ENCODE measurements at regions not wholly inside any gene's neighbourhood (a gene's known extent, or its start where the extent isn't known, plus 50 kb on each side); places are given as distances from the start of the nearest gene placed in this dataset.
"Not testable (repeated sequence)": the region's sequence is repeated elsewhere in the genome, so short reads cannot be mapped to it uniquely, and the experiment has no call there.

DNA sequence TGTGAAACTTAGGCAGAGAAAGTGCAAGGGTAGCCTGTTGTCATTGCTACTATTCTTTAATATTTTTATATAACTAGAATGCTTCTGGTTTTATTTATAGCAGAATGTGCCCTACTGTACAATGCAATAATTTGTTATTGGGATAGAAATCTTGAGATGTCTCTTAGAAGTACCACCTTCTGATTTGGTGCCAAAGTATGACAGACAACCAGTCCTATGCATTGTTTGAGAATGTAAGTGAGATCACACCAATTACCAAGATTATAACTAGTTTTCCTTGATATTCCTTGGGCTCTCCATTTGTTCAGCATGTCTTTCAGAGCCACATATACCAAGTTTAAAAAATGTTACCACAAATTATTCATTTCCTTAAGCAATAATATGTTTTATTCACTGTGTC is 399.7 kb downstream of the CPS1 start:
- no peak for DNase-seq (ENCODE audit: low read depth)

DNA sequence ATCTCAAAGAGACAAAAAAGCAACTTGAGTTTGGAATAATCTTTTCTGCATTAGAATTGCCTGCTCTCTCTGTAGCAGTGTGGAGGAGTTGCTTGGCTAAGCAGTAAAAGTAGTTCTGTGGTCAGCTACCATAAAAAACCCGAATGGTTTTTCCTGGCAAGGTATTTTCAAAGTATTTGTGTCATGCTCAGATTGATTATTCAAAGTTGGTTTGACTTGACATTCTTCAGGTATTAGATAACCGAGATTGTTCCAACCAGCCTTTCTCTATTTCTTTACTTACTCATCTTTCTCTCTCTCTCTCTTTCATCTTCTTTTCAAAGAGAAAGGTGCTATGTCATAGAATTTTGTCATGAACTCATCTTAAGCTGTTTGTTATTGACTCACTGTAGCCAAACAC is 404.9 kb downstream of the CPS1 start:
- DNase-seq (ENCODE audit: low read depth) = no peak

DNA sequence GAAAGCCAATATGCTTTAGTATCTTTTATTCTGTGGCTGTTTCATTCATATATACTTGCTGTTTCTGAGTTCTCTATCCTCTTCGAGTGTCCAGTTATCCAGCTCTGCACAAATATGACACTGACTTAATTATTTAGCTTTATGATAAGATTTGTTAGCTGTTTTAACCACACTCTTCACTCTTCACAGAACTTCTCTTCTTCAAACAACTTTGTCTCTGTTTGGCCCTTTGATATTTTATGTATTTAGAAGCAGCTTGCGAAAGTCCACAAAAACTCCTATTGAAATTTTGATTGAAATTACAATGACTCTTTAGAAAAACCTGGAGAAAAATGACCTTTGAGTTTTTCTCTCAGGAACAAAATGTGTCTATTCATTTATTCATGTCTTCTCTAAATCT is 407.0 kb downstream of the CPS1 start:
- no peak for DNase-seq (ENCODE audit: low read depth)

DNA sequence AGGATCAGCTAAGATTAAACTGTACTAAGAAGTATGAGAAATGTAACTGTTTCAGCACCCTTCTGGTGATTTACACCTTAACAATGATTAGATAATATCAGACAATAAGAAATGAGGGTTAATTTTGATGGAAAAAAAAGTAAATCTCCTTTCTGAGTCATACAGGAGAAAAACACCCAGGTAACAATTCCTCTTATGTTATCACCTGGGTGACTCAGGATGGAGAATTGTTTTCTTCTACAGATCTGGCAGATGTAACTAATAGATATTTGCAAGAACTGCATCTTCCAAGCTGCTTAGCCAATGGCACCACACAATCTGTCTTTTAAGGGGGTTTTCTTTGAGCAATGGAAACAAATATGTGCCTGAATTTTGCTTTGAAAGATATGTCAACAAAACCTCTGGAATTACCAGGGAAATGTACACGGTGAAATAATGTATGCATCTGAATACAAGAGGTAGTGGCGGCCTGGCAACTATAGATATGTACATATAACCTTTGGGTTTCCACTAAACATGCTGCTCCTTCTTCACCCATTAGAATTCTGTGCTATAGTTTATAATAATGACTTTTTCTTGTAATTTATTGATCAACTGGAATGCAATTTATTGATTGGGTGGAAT is 407.9 kb downstream of the CPS1 start:
- DNase-seq (ENCODE audit: low read depth) = no peak

GRCh38 chr2:210965472-210965871 is 409.1 kb downstream of the CPS1 start:
- DNase-seq (ENCODE audit: low read depth) = no peak

DNA sequence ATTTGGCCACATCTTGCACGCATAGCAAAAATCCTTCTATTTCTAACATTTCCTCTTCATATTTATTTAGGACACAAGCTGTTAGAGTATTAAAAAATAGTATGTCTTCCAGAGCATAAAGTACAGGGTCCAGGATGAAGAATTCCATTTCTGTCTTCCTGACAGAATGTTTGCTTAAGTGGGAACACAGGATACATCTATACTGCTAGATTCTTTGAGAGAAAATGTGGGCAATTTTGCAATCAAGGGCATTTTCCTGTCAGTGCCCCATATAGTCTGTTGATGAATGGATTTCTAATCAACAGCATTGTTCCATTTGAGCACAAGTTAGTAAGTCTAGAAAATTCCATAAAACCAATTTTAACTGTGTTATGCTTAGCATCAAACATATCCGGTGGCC is 409.9 kb downstream of the CPS1 start:
- no peak for DNase-seq (ENCODE audit: low read depth)

GRCh38 chr2:210971431-210971830 is 415.0 kb downstream of the CPS1 start:
- DNase-seq (ENCODE audit: low read depth) = no peak

GRCh38 chr2:210986806-210987205 is 430.4 kb downstream of the CPS1 start:
- not testable (repeated sequence) for DNase-seq (ENCODE audit: low read depth)

DNA sequence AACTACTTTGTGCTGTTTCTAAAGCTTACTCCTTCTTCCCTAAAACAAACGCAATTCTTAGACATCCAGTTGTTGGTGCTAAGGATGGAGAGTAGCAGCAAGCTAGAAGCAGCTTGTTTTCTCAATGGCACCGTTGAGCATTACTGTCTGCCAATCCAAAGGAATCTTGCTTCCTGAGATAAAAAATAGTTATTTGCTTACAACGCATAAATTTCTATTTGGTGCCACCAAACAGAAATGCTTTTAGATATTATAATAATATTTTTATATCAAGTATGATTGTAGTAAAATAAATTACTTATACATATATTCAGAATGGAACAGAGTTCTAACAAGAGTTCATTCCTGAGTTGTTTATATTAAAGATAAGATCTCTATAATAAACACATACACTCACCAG is 434.7 kb downstream of the CPS1 start:
- DNase-seq (ENCODE audit: low read depth) = no peak

- no peak for DNase-seq (ENCODE audit: low read depth)
These were observed 437.7 kb downstream of the CPS1 start for GRCh38 chr2:210994104-210994503.

DNA sequence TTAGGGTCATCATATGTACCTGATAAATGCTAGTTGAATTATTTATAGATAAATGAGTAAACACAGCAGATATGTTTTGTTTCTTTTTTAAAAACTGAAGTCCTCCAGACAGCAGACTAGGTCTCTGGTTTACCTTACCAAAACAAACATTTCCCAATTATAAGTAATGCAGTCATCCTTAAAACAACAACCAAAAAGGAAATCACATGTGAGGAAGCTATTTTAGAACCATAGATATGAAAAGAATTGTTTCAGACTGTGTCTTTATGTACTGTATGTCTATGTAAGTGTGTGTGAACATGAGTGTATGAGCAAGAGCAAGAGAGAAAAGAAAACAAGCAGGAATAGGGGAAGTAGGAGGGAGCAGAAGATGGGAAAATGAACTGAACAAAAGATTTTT is 441.0 kb downstream of the CPS1 start:
- DNase-seq (ENCODE audit: low read depth) = no peak

- DNase-seq (ENCODE audit: low read depth) = no peak
These were observed 441.9 kb downstream of the CPS1 start for GRCh38 chr2:210998334-210998733.

GRCh38 chr2:211014376-211014775 is 458.0 kb downstream of the CPS1 start:
- DNase-seq (ENCODE audit: low read depth) = no peak

- no peak for DNase-seq (ENCODE audit: low read depth)
These were observed 458.5 kb downstream of the CPS1 start for GRCh38 chr2:211014906-211015305.

GRCh38 chr2:211025089-211025488 is 468.7 kb downstream of the CPS1 start:
- DNase-seq (ENCODE audit: low read depth) = not testable (repeated sequence)

DNA sequence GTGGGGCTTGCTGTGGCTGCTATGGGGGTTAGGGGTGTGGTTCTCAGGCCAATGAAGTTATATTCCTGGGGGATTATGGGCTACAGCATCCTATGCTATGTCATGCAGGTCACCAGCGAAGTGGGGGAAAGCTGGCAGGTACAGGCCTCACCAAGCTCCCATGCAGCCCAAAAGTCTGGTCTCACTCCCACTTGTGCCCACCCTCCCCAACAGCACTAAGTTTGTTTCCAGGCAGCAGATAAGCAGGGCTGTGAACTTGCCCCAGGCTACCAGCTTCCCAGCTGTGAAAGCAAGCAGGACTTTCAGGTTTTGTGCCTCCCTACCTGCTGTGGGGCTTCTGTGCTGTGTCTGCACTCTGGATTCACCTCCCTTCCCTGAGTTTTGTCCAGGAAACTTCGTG is 469.7 kb downstream of the CPS1 start:
- DNase-seq (ENCODE audit: low read depth) = no peak

DNA sequence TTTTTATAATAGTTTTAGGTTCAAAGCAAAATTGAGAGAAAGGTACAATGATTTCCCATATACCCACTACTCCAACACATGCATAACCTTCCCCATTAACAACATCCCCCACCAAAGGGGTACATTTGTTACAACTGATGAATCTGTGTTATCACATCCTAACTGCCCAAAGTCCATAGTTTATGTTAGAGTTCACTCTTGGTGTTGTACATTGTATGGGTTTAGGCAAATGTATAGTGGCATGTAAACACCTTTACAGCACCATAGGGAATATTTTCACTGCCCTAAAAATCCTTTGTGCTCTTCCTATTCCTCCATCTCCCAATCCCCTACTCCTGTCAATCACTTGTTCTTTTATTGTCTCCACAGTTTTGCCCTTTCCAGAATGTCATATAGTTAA is 471.6 kb downstream of the CPS1 start:
- no peak for DNase-seq (ENCODE audit: low read depth)

DNA sequence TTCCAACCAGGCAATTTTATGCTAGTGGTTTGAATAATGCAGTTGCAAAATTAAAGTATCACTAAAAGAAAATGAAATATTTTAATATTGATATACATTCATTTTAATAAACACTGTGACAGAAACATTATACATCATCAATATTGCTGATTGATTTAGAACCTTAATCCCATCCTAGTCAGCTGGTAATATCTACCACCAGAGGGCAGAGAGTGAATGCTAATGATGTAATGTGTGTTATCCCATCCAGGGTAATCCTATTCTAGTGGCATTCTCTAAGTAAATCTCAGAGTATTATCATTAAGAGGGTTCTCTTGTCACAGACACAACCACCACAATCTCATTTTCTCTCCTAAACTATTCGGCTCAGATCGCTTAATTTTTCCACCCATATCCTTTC is 477.4 kb downstream of the CPS1 start:
- no peak for DNase-seq (ENCODE audit: low read depth)

DNA sequence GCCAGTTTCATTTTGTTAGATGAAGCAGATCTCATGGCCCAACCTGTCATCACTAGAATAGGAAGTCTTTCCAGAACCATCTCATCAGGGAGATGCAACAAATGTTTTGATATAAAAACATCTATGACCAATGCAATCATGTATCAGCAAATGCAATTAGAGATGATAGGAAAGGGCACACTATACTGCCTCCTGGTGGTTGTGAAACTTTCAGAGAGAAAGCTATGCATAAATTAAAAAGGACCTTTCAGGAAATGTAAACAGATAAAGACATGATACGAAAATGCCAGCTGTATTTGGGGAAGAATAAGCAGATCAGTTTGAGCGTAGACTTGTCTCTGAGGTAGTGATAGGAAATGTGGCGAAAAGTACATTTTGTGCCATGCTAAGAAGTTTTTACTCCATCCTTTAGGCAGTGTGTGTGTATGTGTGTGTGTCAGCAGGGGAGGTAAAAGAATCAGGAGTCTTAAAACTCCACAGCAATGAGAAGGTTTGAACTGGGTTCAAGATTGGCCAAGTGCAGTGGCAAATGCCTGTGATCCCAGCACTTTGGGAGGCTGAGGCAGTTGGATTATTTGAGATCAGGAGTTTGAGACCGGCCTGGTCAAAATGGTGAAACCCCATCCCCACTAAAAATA is 479.3 kb downstream of the CPS1 start:
- no peak for DNase-seq (ENCODE audit: low read depth)

DNA sequence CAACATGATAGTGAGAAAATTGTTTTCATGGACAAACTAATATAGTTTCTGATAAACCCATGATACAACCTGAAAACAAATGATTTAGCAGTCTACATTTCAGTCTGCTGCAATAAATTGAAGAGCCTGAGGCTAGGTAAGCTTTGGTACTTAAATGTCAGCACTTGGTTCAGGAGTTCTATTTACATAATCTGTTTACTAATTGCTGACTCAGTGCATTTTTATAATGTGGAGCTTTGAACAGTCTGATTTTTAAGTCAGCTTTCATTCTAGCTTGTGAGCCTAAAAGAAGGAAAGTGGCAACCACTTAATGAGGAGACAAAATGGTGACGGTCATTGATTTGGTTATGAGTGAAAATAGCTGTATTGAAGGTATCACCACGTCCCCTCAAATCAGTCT is 488.6 kb downstream of the CPS1 start:
- DNase-seq (ENCODE audit: low read depth) = no peak

- DNase-seq (ENCODE audit: low read depth) = no peak
These were observed 493.1 kb downstream of the CPS1 start for GRCh38 chr2:211049321-211050018.

- no peak for DNase-seq (ENCODE audit: low read depth)
These were observed 499.0 kb downstream of the CPS1 start for GRCh38 chr2:211055438-211055837.

DNA sequence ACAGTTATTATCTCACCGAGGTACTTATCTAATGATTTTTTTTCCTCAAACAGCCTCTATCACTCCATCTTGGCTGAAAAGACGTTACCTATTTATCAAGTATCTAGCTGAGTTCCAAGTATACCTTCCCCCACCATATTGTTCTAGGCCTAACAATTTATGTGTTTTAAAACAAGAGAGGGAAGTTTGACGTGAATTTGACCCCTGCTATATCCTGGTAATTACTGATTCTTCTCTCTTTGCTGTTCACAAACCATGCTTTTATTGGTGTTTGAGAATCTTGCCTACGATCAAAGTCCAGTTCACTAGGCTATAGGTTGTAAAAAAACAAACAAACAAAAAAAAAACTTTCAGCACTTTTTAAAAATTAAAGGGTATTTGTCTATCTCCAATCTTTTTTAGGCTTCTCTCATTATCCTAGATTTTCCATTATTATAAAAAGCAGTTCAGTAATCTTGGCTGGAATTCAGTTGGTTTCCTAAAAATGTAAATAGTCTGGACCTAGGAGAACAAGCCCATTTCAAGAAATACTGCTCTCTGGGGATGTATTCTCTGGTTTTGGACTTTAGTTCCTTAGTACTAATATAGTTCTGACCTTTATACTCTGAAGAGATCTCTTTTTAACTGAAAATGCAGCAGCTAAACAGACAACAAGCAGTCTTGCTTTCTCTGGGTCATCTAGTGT is 505.4 kb downstream of the CPS1 start:
- no peak for DNase-seq (ENCODE audit: low read depth)
